SKM-1 treated with dmso at 0.1 percent for 144 hours (cell line): ENCODE measurements at regions not wholly inside any gene's neighbourhood (a gene's known extent, or its start where the extent isn't known, plus 50 kb on each side); places are given as distances from the start of the nearest gene placed in this dataset.

Source experiments
- DNase-seq: peaks from one replicate; lab custom pipeline; 2025; ENCODE audit not compliant: unreplicated experiment; lab: John Stamatoyannopoulos, UW

- DNase-seq = no peak
Observed at GRCh38 chr11:119522609-119523008, 99.6 kb upstream of the THY1 start.

- no peak for DNase-seq
Observed at GRCh38 chr11:119521551-119521950, 98.6 kb upstream of the THY1 start.

GRCh38 chr11:119520966-119521365 is 98.0 kb upstream of the THY1 start:
- no peak for DNase-seq

GRCh38 chr11:119520400-119520799 is 97.4 kb upstream of the THY1 start:
- DNase-seq = no peak

- no peak for DNase-seq
Observed at GRCh38 chr11:119519796-119520195, 96.8 kb upstream of the THY1 start.

- DNase-seq = no peak
Observed at GRCh38 chr11:119518746-119519730, 96.1 kb upstream of the THY1 start.

GRCh38 chr11:119515771-119516400 is 92.9 kb upstream of the THY1 start:
- DNase-seq = no peak

GRCh38 chr11:119513806-119514170 is 90.8 kb upstream of the THY1 start:
- DNase-seq = no peak

GRCh38 chr11:119513131-119513805 is 90.3 kb upstream of the THY1 start:
- no peak for DNase-seq

- no peak for DNase-seq
Observed at GRCh38 chr11:119512369-119512768, 89.4 kb upstream of the THY1 start.

- no peak for DNase-seq
Observed at GRCh38 chr11:119511614-119512306, 88.8 kb upstream of the THY1 start.

- peak; percentile 71 for DNase-seq
Observed at GRCh38 chr11:119509969-119510401, 87.0 kb upstream of the THY1 start.

GRCh38 chr11:119509282-119509841 is 86.4 kb upstream of the THY1 start:
- DNase-seq = no peak

- DNase-seq = no peak
Observed at GRCh38 chr11:119506436-119506835, 83.5 kb upstream of the THY1 start.

GRCh38 chr11:119505861-119506260 is 82.9 kb upstream of the THY1 start:
- peak; percentile 9 for DNase-seq

GRCh38 chr11:119505071-119505470 is 82.1 kb upstream of the THY1 start:
- DNase-seq = no peak

GRCh38 chr11:119504371-119504770 is 81.4 kb upstream of the THY1 start:
- no peak for DNase-seq

- DNase-seq = no peak
Observed at GRCh38 chr11:119501777-119502405, 78.9 kb upstream of the THY1 start.

GRCh38 chr11:119497717-119498116 is 74.7 kb upstream of the THY1 start:
- DNase-seq = no peak

- DNase-seq = no peak
Observed at GRCh38 chr11:119496997-119497396, 74.0 kb upstream of the THY1 start.
